ENCODE measurements at regions not wholly inside any gene's neighbourhood (a gene's known extent, or its start where the extent isn't known, plus 50 kb on each side); places are given as distances from the start of the nearest gene placed in this dataset.

DNA sequence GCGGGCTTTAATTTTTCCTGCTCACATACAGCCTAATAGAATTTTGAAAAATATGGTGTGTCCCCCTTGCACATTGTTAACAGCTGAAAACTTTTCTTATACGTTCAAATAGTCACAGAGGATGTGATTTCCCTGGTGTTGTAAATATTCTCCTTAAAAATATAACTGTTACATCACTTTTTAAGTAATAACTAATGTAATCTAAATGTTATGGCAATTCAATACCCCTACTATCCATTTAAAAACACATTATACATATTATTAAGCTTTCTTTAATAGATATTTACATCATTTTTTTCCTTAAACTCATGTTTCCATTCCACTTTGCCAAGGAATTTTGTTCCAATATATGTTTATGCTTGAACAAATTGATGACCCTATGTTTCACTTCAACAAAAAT lies 85.5 kb upstream of the S1PR1 start:
- Mint-ChIP-seq H3K9me3 (no peaks in the 10 kb centered on the region), H3K27me3 (ENCODE audit: low read depth) (no peaks in the 10 kb centered on the region), H3K4me1 (no peaks in the 10 kb centered on the region), H3K36me3 (ENCODE audit: low read depth) (no peaks in the 10 kb centered on the region), H3K27ac (no peak overlapping the region), H3K4me3 (no peak overlapping the region)
- TF ChIP-seq, protein P1, sequence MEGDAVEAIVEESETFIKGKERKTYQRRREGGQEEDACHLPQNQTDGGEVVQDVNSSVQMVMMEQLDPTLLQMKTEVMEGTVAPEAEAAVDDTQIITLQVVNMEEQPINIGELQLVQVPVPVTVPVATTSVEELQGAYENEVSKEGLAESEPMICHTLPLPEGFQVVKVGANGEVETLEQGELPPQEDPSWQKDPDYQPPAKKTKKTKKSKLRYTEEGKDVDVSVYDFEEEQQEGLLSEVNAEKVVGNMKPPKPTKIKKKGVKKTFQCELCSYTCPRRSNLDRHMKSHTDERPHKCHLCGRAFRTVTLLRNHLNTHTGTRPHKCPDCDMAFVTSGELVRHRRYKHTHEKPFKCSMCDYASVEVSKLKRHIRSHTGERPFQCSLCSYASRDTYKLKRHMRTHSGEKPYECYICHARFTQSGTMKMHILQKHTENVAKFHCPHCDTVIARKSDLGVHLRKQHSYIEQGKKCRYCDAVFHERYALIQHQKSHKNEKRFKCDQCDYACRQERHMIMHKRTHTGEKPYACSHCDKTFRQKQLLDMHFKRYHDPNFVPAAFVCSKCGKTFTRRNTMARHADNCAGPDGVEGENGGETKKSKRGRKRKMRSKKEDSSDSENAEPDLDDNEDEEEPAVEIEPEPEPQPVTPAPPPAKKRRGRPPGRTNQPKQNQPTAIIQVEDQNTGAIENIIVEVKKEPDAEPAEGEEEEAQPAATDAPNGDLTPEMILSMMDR (IDR thresholded peaks at IDR 0.05; ENCODE audit: unreplicated experiment in 3 of 3), result no peak

DNA sequence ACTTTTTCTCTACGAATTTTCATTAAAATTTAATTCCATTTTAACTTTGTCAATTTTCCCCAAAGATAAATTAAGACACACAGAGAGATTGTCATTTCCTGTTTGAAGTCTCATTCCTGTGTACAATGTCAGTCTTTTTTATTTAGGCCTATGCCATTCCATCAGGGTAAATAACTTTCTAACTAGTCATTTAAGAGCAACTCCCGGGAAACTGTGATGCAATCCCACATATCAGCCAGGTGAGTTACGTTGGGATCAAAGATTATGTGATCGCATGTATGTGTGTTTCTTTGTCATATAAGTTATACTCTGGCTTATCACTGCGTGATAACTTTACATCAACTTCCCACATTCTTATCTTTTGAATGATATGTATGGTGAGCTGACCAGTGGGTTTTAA lies 86.1 kb upstream of the S1PR1 start:
- TF ChIP-seq, protein P1 (IDR thresholded peaks at IDR 0.05; ENCODE audit: unreplicated experiment in 3 of 3), result no peak
- no peaks in the 10 kb centered on the region for H3K4me1 Mint-ChIP-seq
- no peaks in the 10 kb centered on the region for H3K27me3 Mint-ChIP-seq (ENCODE audit: low read depth)
- no peaks in the 10 kb centered on the region for H3K9me3 Mint-ChIP-seq
- no peaks in the 10 kb centered on the region for H3K36me3 Mint-ChIP-seq (ENCODE audit: low read depth)
- no peak overlapping the region for H3K27ac Mint-ChIP-seq
- H3K4me3 Mint-ChIP-seq, result no peak overlapping the region

DNA sequence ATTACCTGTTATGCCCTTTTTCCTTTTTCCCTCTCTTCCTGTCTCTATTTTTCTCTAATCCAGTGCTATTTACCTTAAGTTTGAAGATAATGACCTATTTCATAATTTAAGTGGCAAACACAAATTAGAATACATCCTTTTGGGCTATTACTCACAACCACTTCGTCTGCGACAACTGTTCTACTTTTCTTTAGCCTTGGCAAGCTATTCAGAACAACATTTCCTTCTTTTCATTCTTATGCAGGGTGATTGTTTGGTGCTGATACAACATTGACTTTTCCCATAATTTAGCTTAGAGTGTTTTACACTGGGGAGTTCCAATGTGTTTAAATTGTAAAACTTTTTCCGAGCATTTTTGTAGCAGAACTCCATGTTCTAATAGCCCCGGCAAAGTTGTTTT lies 86.6 kb upstream of the S1PR1 start:
- TF ChIP-seq, protein P1 (IDR thresholded peaks at IDR 0.05; ENCODE audit: unreplicated experiment in 3 of 3), result no peak
- Mint-ChIP-seq H3K36me3 (ENCODE audit: low read depth) (no peaks in the 10 kb centered on the region), H3K9me3 (no peaks in the 10 kb centered on the region), H3K27me3 (ENCODE audit: low read depth) (no peaks in the 10 kb centered on the region), H3K27ac (peak overlapping the region in 1 of 3 experiments; percentile 15), H3K4me3 (no peak overlapping the region), H3K4me1 (no peaks in the 10 kb centered on the region)

DNA sequence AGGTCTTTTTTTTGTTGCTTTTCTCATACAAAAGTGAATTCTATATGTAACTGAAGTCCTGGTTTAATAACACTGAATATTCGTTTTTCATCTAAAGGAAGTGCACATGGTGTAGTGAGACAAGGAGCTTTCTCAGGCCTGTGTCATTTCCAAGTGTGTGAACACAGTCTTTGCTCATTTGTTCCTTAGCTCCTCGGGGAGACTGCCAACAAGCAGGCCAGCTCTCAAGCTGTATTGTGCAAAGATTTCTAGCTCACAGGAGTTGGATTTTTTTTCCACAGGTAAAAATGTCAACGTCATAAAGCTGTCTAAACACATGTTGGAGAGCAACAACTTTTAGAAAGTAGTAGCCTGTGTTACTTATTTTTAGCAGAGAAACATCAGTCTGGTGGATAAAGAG lies 87.8 kb upstream of the S1PR1 start:
- Mint-ChIP-seq H3K9me3 (no peaks in the 10 kb centered on the region), H3K4me1 (no peaks in the 10 kb centered on the region), H3K27ac (peak overlapping the region in 2 of 3 experiments; percentile 33 to 34), H3K36me3 (ENCODE audit: low read depth) (no peaks in the 10 kb centered on the region), H3K4me3 (no peak overlapping the region), H3K27me3 (ENCODE audit: low read depth) (no peaks in the 10 kb centered on the region)
- TF ChIP-seq, protein P1 (IDR thresholded peaks at IDR 0.05; ENCODE audit: unreplicated experiment in 3 of 3), result no peak

DNA sequence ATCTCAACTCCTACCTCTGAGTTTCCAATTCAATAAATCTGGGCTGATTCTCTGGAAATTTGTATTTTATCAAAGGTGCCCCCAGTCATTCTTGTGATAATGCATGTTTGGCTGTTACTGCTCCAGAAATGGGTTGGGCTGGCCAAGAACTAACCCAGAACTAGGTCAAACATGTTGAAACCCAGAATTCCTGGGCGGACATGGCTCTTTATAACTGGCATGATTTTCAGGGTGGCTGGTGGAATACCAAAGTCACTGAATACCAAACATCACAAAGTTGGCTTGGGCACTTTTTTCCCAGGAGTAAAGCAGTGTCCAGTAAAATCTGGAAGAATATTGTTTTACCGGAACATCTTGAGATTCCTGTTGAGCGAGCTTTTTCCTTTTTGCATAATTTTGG lies 89.4 kb upstream of the S1PR1 start:
- H3K27me3 Mint-ChIP-seq (ENCODE audit: low read depth), result no peaks in the 10 kb centered on the region
- no peaks in the 10 kb centered on the region for H3K36me3 Mint-ChIP-seq (ENCODE audit: low read depth)
- no peaks in the 10 kb centered on the region for H3K4me1 Mint-ChIP-seq
- TF ChIP-seq, protein P1 (IDR thresholded peaks at IDR 0.05; ENCODE audit: unreplicated experiment in 3 of 3), result no peak
- H3K27ac Mint-ChIP-seq, result no peak overlapping the region
- no peak overlapping the region for H3K4me3 Mint-ChIP-seq
- H3K9me3 Mint-ChIP-seq, result no peaks in the 10 kb centered on the region

DNA sequence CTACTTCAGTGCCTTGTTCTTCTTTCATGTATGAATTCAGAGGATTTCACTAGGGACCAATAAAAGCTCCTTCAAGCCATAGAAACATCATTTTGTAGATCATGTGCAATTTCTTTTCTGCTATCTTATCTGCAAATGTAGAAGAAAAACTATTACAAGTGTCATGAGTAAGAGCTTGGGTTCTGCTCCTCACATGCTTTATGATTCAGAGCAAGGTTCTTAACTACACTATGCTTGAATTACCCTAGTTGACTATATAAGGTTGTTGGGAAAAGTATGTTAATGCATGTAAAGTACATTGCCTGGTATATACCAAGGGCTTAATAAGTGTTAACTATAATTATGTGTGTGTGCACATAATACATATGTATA lies 91.4 kb upstream of the S1PR1 start:
- Mint-ChIP-seq H3K4me1 (no peaks in the 10 kb centered on the region), H3K36me3 (ENCODE audit: low read depth) (no peaks in the 10 kb centered on the region), H3K27ac (no peak overlapping the region), H3K27me3 (ENCODE audit: low read depth) (no peaks in the 10 kb centered on the region), H3K4me3 (no peak overlapping the region), H3K9me3 (no peaks in the 10 kb centered on the region)
- TF ChIP-seq, protein P1 (IDR thresholded peaks at IDR 0.05; ENCODE audit: unreplicated experiment in 3 of 3), result no peak

Measured in nephron (organoid).